H9 (cell line): ENCODE measurements at regions not wholly inside any gene's neighbourhood (a gene's known extent, or its start where the extent isn't known, plus 50 kb on each side); places are given as distances from the start of the nearest gene placed in this dataset.

Source experiments
- DNase-seq: peaks from one replicate; pipeline ENCODE4 v3.0.0-alpha.2; 2017
- H2AFZ ChIP-seq: one replicate; pipeline ENCODE4 v1.6.1; 2013; ENCODE audit warnings: mild to moderate bottlenecking, low read length, control low read depth, moderate library complexity
- H2AK5ac ChIP-seq: 2 replicates; pipeline ENCODE4 v1.6.1; 2013; ENCODE audit warnings: low read length, control low read depth, mixed read lengths; ENCODE audit not compliant: insufficient read length
- H2BK120ac ChIP-seq: one replicate; pipeline ENCODE4 v1.6.1; 2013; ENCODE audit warnings: low read depth, mild to moderate bottlenecking, low read length, control low read depth, inconsistent platforms; ENCODE audit not compliant: poor library complexity, severe bottlenecking
- H2BK12ac ChIP-seq: 2 replicates; pipeline ENCODE4 v1.6.1; 2013; ENCODE audit warnings: low read length, control low read depth, mixed read lengths, low read depth; ENCODE audit not compliant: insufficient read length
- H2BK15ac ChIP-seq: 2 replicates; pipeline ENCODE4 v1.6.1; 2013; ENCODE audit warnings: low read depth, low read length, control low read depth
- H2BK20ac ChIP-seq: one replicate; pipeline ENCODE4 v1.6.1; 2013; ENCODE audit warnings: low read depth, mild to moderate bottlenecking, low read length, control low read depth, inconsistent platforms; ENCODE audit not compliant: poor library complexity, severe bottlenecking
- H2BK5ac ChIP-seq: 2 replicates; pipeline ENCODE4 v1.6.1; 2013; ENCODE audit warnings: low read length, control low read depth, mixed read lengths; ENCODE audit not compliant: insufficient read length
- H3K14ac ChIP-seq: 2 replicates; pipeline ENCODE4 v1.6.1; 2013; ENCODE audit warnings: low read length, control low read depth; ENCODE audit not compliant: insufficient read depth
- H3K18ac ChIP-seq: 2 replicates; pipeline ENCODE4 v1.6.1; 2013; ENCODE audit warnings: low read depth, mild to moderate bottlenecking, mixed read lengths, low read length, control low read depth; ENCODE audit not compliant: insufficient read length
- H3K23ac ChIP-seq: 2 replicates; pipeline ENCODE4 v1.6.1; 2013; ENCODE audit warnings: low read length, control low read depth, mixed read lengths, low read depth; ENCODE audit not compliant: insufficient read length
- H3K23me2 ChIP-seq: 2 replicates; pipeline ENCODE4 v1.6.1; 2013; ENCODE audit warnings: low read depth, mild to moderate bottlenecking, mixed read lengths, low read length, control low read depth; ENCODE audit not compliant: insufficient read length, poor library complexity, severe bottlenecking
- H3K27ac ChIP-seq: 2 replicates; pipeline ENCODE4 v1.5.1; 2013; ENCODE audit warnings: low read length, control low read depth, mixed read lengths, low read depth; ENCODE audit not compliant: insufficient read length
- H3K27me3 ChIP-seq: 2 replicates; pipeline ENCODE4 v1.6.1; 2013; ENCODE audit warnings: low read length, control low read depth, inconsistent platforms; ENCODE audit not compliant: insufficient read depth
- H3K4ac ChIP-seq: 2 replicates; pipeline ENCODE4 v1.6.1; 2013; ENCODE audit warnings: low read depth, mild to moderate bottlenecking, control low read depth, inconsistent platforms, low read length, moderate library complexity
- H3K4me1 ChIP-seq: 2 replicates; pipeline ENCODE4 v1.6.1; 2013; ENCODE audit warnings: low read length, control low read depth, inconsistent platforms; ENCODE audit not compliant: insufficient read depth
- H3K4me2 ChIP-seq: 2 replicates; pipeline ENCODE4 v1.6.1; 2013; ENCODE audit warnings: low read length, control low read depth, mixed read lengths; ENCODE audit not compliant: insufficient read length, insufficient read depth
- H3K56ac ChIP-seq: 2 replicates; pipeline ENCODE4 v1.6.1; 2013; ENCODE audit warnings: low read depth, mild to moderate bottlenecking, mixed read lengths, low read length, control low read depth; ENCODE audit not compliant: insufficient read length
- H3K79me1 ChIP-seq: 2 replicates; pipeline ENCODE4 v1.6.1; 2013; ENCODE audit warnings: low read depth, mild to moderate bottlenecking, moderate library complexity, low read length, control low read depth, inconsistent platforms; ENCODE audit not compliant: insufficient read depth, poor library complexity, severe bottlenecking
- H3K79me2 ChIP-seq: 2 replicates; pipeline ENCODE4 v1.6.1; 2013; ENCODE audit warnings: low read length, control low read depth, inconsistent platforms; ENCODE audit not compliant: insufficient read depth
- H3K9ac ChIP-seq: 2 replicates; pipeline ENCODE4 v1.6.1; 2013; ENCODE audit warnings: low read length, control low read depth, mixed read lengths; ENCODE audit not compliant: insufficient read length; ENCODE audit errors: extremely low read depth
- H3K9me3 ChIP-seq: one replicate; pipeline ENCODE4 v1.6.1; 2013; ENCODE audit warnings: low read depth, low read length, inconsistent platforms; ENCODE audit not compliant: control insufficient read depth
- H3T11ph ChIP-seq: one replicate; pipeline ENCODE4 v1.6.1; 2013; ENCODE audit warnings: mild to moderate bottlenecking, low read length, control low read depth, inconsistent platforms
- H4K20me1 ChIP-seq: one replicate; pipeline ENCODE4 v1.6.1; 2013; ENCODE audit not compliant: control insufficient read depth, insufficient read length, insufficient read depth
- H4K5ac ChIP-seq: 2 replicates; pipeline ENCODE4 v1.6.1; 2013; ENCODE audit warnings: low read depth, mild to moderate bottlenecking, mixed read lengths, low read length, control low read depth; ENCODE audit not compliant: insufficient read length
- H4K8ac ChIP-seq: replicated peaks from 2 replicates; pipeline ENCODE4 v1.6.1; 2013; ENCODE audit warnings: low read length, control low read depth, mixed read lengths, low read depth; ENCODE audit not compliant: insufficient read length
- H4K91ac ChIP-seq: 2 replicates; pipeline ENCODE4 v1.6.1; 2013; ENCODE audit warnings: low read depth, mild to moderate bottlenecking, moderate library complexity, mixed read lengths, low read length, control low read depth; ENCODE audit not compliant: insufficient read length
- H3K27ac Mint-ChIP-seq, 3 experiments: 2 replicates in 2 of 3; 3 replicates in 1 of 3; pipeline ENCODE4 v1.8.0; 2020 to 2021; ENCODE audit warnings: mixed read lengths in 3 of 3, mild to moderate bottlenecking in 1 of 3, moderate library complexity in 1 of 3
- H3K27me3 Mint-ChIP-seq: 2 replicates; pipeline ENCODE4 v1.8.0; 2021; ENCODE audit warnings: low read depth, mild to moderate bottlenecking, moderate library complexity, mixed read lengths
- H3K36me3 Mint-ChIP-seq, 3 experiments: 2 replicates in 2 of 3; 3 replicates in 1 of 3; pipeline ENCODE4 v1.8.0; 2020 to 2021; ENCODE audit warnings: low read depth in 3 of 3, mixed read lengths in 3 of 3; ENCODE audit not compliant: insufficient read depth in 1 of 3
- H3K4me1 Mint-ChIP-seq, 2 experiments: 2 replicates each; pipeline ENCODE4 v1.8.0; 2020; ENCODE audit warnings: mixed read lengths in 2 of 2
- H3K4me3 Mint-ChIP-seq, 2 experiments: 2 replicates in 1 of 2; 3 replicates in 1 of 2; pipeline ENCODE4 v1.8.0; 2020 to 2021; ENCODE audit warnings: mild to moderate bottlenecking in 2 of 2, mixed read lengths in 2 of 2, moderate library complexity in 1 of 2
- H3K9me3 Mint-ChIP-seq, 2 experiments: 2 replicates in 1 of 2; 3 replicates in 1 of 2; pipeline ENCODE4 v1.8.0; 2020; ENCODE audit warnings: mild to moderate bottlenecking in 2 of 2, mixed read lengths in 2 of 2, moderate library complexity in 1 of 2
- CTCF ChIP-seq: fragments of 200-600 bp; sonication (generic); conservative IDR thresholded peaks from 3 replicates; pipeline ENCODE4 v1.8.0; 2021; ENCODE audit warnings: antibody characterized with exemption, mild to moderate bottlenecking
- WGBS: extraction: QIAGEN DNeasy Blood & Tissue Kit; methylation state at CpG from one replicate; pipeline ENCODE4 v1.1.7; 2013; ENCODE audit warnings: missing lambda C conversion rate, low lambda C conversion rate, mixed read lengths; ENCODE audit not compliant: insufficient read length; ENCODE audit errors: extremely low coverage; 5-methylcytosine and 5-hydroxymethylcytosine counted together

- H3K79me2 ChIP-seq = no peaks in the 10 kb centered on the region; the same call in 1 of the 2 replicates
- H3K9me3 ChIP-seq = no peaks in the 10 kb centered on the region
- no peak overlapping the region for H2AK5ac ChIP-seq
- no peak overlapping the region for H3K23ac ChIP-seq
- H2AFZ ChIP-seq = no peak overlapping the region
- H3K9ac ChIP-seq = no peak overlapping the region
- H2BK5ac ChIP-seq = no peak overlapping the region
- no peak for DNase-seq
- Mint-ChIP-seq H3K4me3 (no peak overlapping the region), H3K27ac (no peak overlapping the region), H3K4me1 (no peaks in the 10 kb centered on the region), H3K27me3 (no peaks in the 10 kb centered on the region), H3K9me3 (no peaks in the 10 kb centered on the region), H3K36me3 (no peaks in the 10 kb centered on the region)
- H3K79me1 ChIP-seq = no peaks in the 10 kb centered on the region
- H3K14ac ChIP-seq = no peak overlapping the region
- no peak overlapping the region for H2BK20ac ChIP-seq
- H3K27me3 ChIP-seq = no peaks in the 10 kb centered on the region
- H3T11ph ChIP-seq = no peak overlapping the region
- H4K8ac ChIP-seq = no peak overlapping the region
- H2BK12ac ChIP-seq = no peak overlapping the region
- no CpG with 5 or more reads among the region's 1 CpG for WGBS
- H3K4me1 ChIP-seq = no peaks in the 10 kb centered on the region
- no peak overlapping the region for H2BK120ac ChIP-seq
- no peak overlapping the region for H3K56ac ChIP-seq
- H4K20me1 ChIP-seq = no peaks in the 10 kb centered on the region
- H3K4ac ChIP-seq = no peak overlapping the region
- H4K5ac ChIP-seq = no peak overlapping the region
- no peak overlapping the region for H3K27ac ChIP-seq
- no peak for TF ChIP-seq CTCF
- H3K18ac ChIP-seq = no peak overlapping the region
- no peak overlapping the region for H4K91ac ChIP-seq
- no peak overlapping the region for H3K4me2 ChIP-seq
- no peaks in the 10 kb centered on the region for H3K23me2 ChIP-seq
- H2BK15ac ChIP-seq = no peak overlapping the region
Observed at GRCh38 chr14:42368234-42368633, 761.6 kb downstream of the LRFN5 start.
